ENCODE measurements at regions not wholly inside any gene's neighbourhood (a gene's known extent, or its start where the extent isn't known, plus 50 kb on each side); places are given as distances from the start of the nearest gene placed in this dataset.

DNA sequence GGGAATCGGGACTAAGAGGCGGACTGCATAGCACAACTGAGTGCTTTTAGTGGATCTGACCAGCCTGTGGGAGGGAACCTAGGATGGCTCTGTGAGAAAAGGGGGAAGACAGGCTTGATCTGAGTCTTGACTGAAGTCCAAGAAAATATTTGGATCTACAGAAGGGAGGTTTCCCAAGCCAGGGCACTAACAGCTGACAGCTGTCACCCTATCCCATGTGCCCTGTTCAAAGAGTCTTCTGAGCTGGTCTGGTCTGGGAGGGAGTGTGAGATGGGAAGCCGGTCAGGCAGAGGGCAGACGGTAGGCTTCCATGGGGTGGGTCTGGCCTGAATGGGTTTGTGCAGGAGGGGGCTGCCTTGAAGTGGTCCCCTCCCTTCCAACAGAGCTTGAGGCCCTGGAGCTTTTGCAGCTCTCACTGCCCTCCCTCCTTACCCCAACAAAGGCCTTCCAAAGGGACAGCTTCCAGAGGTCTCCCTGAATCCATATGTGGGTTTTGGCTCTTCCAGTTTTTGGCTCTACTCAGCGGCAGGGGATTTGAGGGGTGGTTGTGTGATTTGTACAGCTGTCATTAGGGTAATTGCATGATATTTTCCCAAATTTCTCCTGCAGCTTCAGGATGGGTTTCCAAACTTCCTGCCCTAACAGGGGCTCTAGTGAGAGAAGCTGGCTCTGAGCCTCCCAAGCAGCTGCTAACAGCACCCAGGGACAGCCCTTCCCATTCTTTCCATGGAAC is 643.7 kb downstream of the BCOR start:
- DNase-seq, result no peak
- no peak overlapping the region for H3K27ac Mint-ChIP-seq
- no peak for TF ChIP-seq CTCF (IDR thresholded peaks at IDR 0.05)
- no peaks in the 10 kb centered on the region for H3K27me3 ChIP-seq (ENCODE audit: control insufficient read depth, insufficient read depth, low read length)
- H3K36me3 ChIP-seq (ENCODE audit: control insufficient read depth, insufficient read depth, low read length), result no peaks in the 10 kb centered on the region
- 97% methylated on average over 5 of the region's 5 CpGs for WGBS (ENCODE audit: insufficient coverage)
- no peak for ATAC-seq
- H3K4me3 ChIP-seq (ENCODE audit: low read length), result no peak overlapping the region
- H3K27ac ChIP-seq (ENCODE audit: low read length), result no peak overlapping the region
- H3K9me3 ChIP-seq (ENCODE audit: control insufficient read depth, insufficient read depth, low read length), result no peaks in the 10 kb centered on the region
- H3K4me1 Mint-ChIP-seq, result no peaks in the 10 kb centered on the region
- peaks cover 0 to 13% of the 10 kb centered on the region in 2 donors for H3K27me3 Mint-ChIP-seq (ENCODE audit: low read depth in 2 of 2)
- no peaks in the 10 kb centered on the region for H3K9me3 Mint-ChIP-seq
- H3K36me3 Mint-ChIP-seq, result no peaks in the 10 kb centered on the region
- intact Hi-C loops (cut with micrococcal nuclease), result no loop called here
- no peak overlapping the region for H3K4me3 Mint-ChIP-seq
- H3K4me1 ChIP-seq (ENCODE audit: control insufficient read depth, insufficient read depth, low read length), result no peaks in the 10 kb centered on the region

DNA sequence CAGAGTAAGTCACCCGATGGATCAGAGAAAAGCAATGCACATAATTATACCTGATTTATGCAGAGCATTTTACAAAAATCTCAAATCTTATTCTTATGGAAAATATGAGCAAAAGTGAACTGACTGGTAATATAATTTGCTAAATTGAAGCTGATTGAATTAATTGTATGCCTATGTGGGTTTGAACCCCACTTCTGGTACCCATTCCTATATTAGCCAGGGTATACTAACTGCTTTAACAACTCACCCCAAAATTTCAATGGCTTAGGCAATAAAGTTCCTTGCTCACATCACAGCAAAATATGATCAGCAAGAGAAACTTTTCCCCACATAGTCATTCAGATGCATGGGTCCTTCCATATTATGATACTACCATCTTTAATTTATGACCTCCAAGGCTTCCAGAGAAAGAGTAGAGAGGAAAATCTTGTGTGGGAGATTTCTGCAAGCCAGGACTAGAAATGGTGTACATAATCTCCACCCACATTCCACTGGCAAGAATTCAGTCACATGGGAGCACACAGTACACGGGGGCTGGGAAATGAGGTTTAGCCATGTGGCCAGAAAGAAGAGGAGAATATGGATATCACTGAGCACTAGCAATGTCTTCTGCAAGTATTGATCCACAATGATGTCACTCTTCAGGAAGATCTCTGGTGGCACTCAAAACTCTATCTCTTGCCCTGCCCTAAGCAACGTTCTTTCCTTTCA is 640.7 kb downstream of the BCOR start:
- no peak for TF ChIP-seq CTCF (IDR thresholded peaks at IDR 0.05)
- no peaks in the 10 kb centered on the region for H3K36me3 Mint-ChIP-seq
- H3K4me3 ChIP-seq (ENCODE audit: low read length), result no peak overlapping the region
- no peak overlapping the region for H3K4me3 Mint-ChIP-seq
- no peaks in the 10 kb centered on the region for H3K36me3 ChIP-seq (ENCODE audit: control insufficient read depth, insufficient read depth, low read length)
- intact Hi-C loops (cut with micrococcal nuclease), result no loop called here
- no peak overlapping the region for H3K27ac Mint-ChIP-seq
- no peaks in the 10 kb centered on the region for H3K27me3 ChIP-seq (ENCODE audit: control insufficient read depth, insufficient read depth, low read length)
- no CpG with 5 or more reads among the region's 3 CpGs for WGBS (ENCODE audit: insufficient coverage)
- peaks cover 0 to 17% of the 10 kb centered on the region in 2 donors for H3K27me3 Mint-ChIP-seq (ENCODE audit: low read depth in 2 of 2)
- no peaks in the 10 kb centered on the region for H3K4me1 ChIP-seq (ENCODE audit: control insufficient read depth, insufficient read depth, low read length)
- H3K9me3 Mint-ChIP-seq, result no peaks in the 10 kb centered on the region
- H3K9me3 ChIP-seq (ENCODE audit: control insufficient read depth, insufficient read depth, low read length), result no peaks in the 10 kb centered on the region
- no peak overlapping the region for H3K27ac ChIP-seq (ENCODE audit: low read length)
- no peak for DNase-seq
- ATAC-seq, result no peak
- no peaks in the 10 kb centered on the region for H3K4me1 Mint-ChIP-seq

DNA sequence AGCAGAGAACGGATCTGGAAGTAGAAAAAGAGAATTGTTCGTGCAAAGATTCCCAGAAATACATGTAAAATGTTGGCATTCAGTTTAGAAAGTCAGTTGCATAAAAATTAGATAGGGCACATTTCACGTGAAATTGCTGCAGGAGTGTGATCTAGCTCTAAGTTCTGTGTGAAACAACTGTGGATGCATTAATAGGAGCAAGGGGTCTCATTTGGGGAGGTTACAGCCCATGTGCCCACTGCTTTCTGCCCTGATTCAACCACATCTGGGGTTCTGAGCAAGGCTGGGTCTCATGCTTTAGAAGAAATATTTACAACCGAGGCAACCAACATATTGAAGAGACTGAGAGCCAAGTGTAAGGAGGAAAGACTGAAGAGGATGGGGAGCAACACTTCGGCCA is 639.0 kb downstream of the BCOR start:
- H3K27me3 ChIP-seq (ENCODE audit: control insufficient read depth, insufficient read depth, low read length), result no peaks in the 10 kb centered on the region
- H3K27ac ChIP-seq (ENCODE audit: low read length), result no peak overlapping the region
- H3K4me1 Mint-ChIP-seq, result no peaks in the 10 kb centered on the region
- ATAC-seq (no peak), DNase-seq (no peak)
- 86% methylated on average over 4 of the region's 5 CpGs for WGBS (ENCODE audit: insufficient coverage)
- no peaks in the 10 kb centered on the region for H3K36me3 ChIP-seq (ENCODE audit: control insufficient read depth, insufficient read depth, low read length)
- H3K36me3 Mint-ChIP-seq, result no peaks in the 10 kb centered on the region
- TF ChIP-seq CTCF (IDR thresholded peaks at IDR 0.05), result no peak
- no peak overlapping the region for H3K4me3 ChIP-seq (ENCODE audit: low read length)
- no peaks in the 10 kb centered on the region for H3K4me1 ChIP-seq (ENCODE audit: control insufficient read depth, insufficient read depth, low read length)
- H3K27me3 Mint-ChIP-seq (ENCODE audit: low read depth in 2 of 2), result peaks cover 0 to 32% of the 10 kb centered on the region in 2 donors
- no peaks in the 10 kb centered on the region for H3K9me3 ChIP-seq (ENCODE audit: control insufficient read depth, insufficient read depth, low read length)
- no peak overlapping the region for H3K27ac Mint-ChIP-seq
- intact Hi-C loops (cut with micrococcal nuclease), result no loop called here
- no peaks in the 10 kb centered on the region for H3K9me3 Mint-ChIP-seq
- no peak overlapping the region for H3K4me3 Mint-ChIP-seq

Data from natural killer cell (primary cell).